B cell (primary cell): ENCODE measurements at regions not wholly inside any gene's neighbourhood (a gene's known extent, or its start where the extent isn't known, plus 50 kb on each side); places are given as distances from the start of the nearest gene placed in this dataset.

Experiments used
- ATAC-seq: fragments of 200-7000 bp; cut with Tn5 transposase; one replicate; pipeline ENCODE4 v1.10.0; 2021; ENCODE audit warnings: low read depth, mild to moderate bottlenecking, moderate number of reproducible peaks, moderate library complexity
- CTCF ChIA-PET: fragments of 350-600 bp; sonication (Branson Sonifier 250); formaldehyde crosslinking; loops from one replicate; lab custom pipeline; 2021; ENCODE audit warnings: antibody characterized with exemption, inconsistent platforms; lab: Charles Lee
- POLR2A ChIA-PET: fragments of 350-600 bp; sonication (Branson Sonifier 250); formaldehyde crosslinking; loops from one replicate; lab custom pipeline; 2021; ENCODE audit warnings: antibody characterized with exemption; lab: Charles Lee
- DNase-seq: peaks from one replicate; pipeline ENCODE4 v3.0.0; 2013
- H2AFZ ChIP-seq: 2 replicates; pipeline ENCODE4 v1.6.1; 2012; ENCODE audit warnings: mild to moderate bottlenecking, low read depth, low read length; ENCODE audit not compliant: insufficient read depth, poor library complexity, severe bottlenecking
- H3K27ac ChIP-seq, 2 donors: 1 replicate in 1 of 2; 2 replicates in 1 of 2; pipeline ENCODE4 v1.5.1; 2012 to 2013; ENCODE audit warnings: low read length in 2 of 2, mild to moderate bottlenecking in 2 of 2, moderate library complexity in 1 of 2
- H3K27me3 ChIP-seq, 4 experiments: fragments of 200-600 bp in 1 of 4; sonication (generic) in 1 of 4; replicated peaks in 1 of 4; 1 replicate in 2 of 4; 2 replicates in 2 of 4; pipeline versions ENCODE4 v1.6.1 to v1.7.0; 2013 to 2016; ENCODE audit warnings: low read length in 3 of 4, mild to moderate bottlenecking in 2 of 4, mixed read lengths in 1 of 4, moderate library complexity in 1 of 4; ENCODE audit not compliant: insufficient read depth in 4 of 4, control insufficient read depth in 3 of 4; ENCODE audit errors: control extremely low read depth in 1 of 4
- H3K36me3 ChIP-seq, 2 experiments: replicated peaks in 1 of 2; 1 replicate in 1 of 2; 2 replicates in 1 of 2; pipeline versions ENCODE4 v1.6.1 to v1.7.1; 2013; ENCODE audit warnings: low read length in 1 of 2; ENCODE audit not compliant: insufficient read depth in 2 of 2, control insufficient read depth in 1 of 2; ENCODE audit errors: control extremely low read depth in 1 of 2, extremely low read depth in 1 of 2
- H3K4me1 ChIP-seq, 2 donors: fragments of 200-600 bp in 1 of 2; sonication (generic) in 1 of 2; 1 replicate in 1 of 2; 2 replicates in 1 of 2; pipeline versions ENCODE4 v1.5.1 to v1.6.1; 2013 to 2017; ENCODE audit warnings: low read length in 2 of 2; ENCODE audit not compliant: control insufficient read depth in 2 of 2, insufficient read depth in 2 of 2
- H3K4me2 ChIP-seq: replicated peaks from 2 replicates; pipeline ENCODE3; 2012; ENCODE audit warnings: mild to moderate bottlenecking, low read depth, low read length; ENCODE audit not compliant: poor library complexity, severe bottlenecking
- H3K4me3 ChIP-seq, 5 experiments: fragments of 200-600 bp in 1 of 5; sonication (generic) in 1 of 5; 1 replicate in 3 of 5; 2 replicates in 2 of 5; pipeline versions ENCODE4 v1.5.1 to v1.7.0; 2011 to 2016; ENCODE audit warnings: low read length in 4 of 5, mild to moderate bottlenecking in 4 of 5, low read depth in 2 of 5, control low read depth in 1 of 5, moderate library complexity in 1 of 5; ENCODE audit not compliant: insufficient read depth in 1 of 5; ENCODE audit errors: control extremely low read depth in 1 of 5, extremely low read depth in 1 of 5
- H3K79me2 ChIP-seq: fragments of 200-600 bp; sonication (generic); one replicate; pipeline ENCODE4 v1.6.0; 2016; ENCODE audit warnings: low read length; ENCODE audit not compliant: control insufficient read depth, insufficient read depth
- H3K9ac ChIP-seq: fragments of 200-600 bp; sonication (generic); 2 replicates; pipeline ENCODE4 v1.6.1; 2017; ENCODE audit warnings: mild to moderate bottlenecking, low read length, moderate library complexity
- H3K9me3 ChIP-seq, 3 donors: one replicate each; pipeline versions ENCODE4 v1.6.1 to v1.7.1; 2013; ENCODE audit warnings: low read length in 2 of 3; ENCODE audit not compliant: control insufficient read depth in 2 of 3, insufficient read depth in 1 of 3; ENCODE audit errors: control extremely low read depth in 1 of 3
- H4K20me1 ChIP-seq: 2 replicates; pipeline ENCODE4 v1.6.0; 2012; ENCODE audit warnings: mild to moderate bottlenecking, low read length; ENCODE audit not compliant: insufficient read depth, control insufficient read depth, poor library complexity, severe bottlenecking
- H3K27ac Mint-ChIP-seq: one replicate; pipeline ENCODE4 v1.8.0; 2021; ENCODE audit warnings: mixed read lengths
- H3K27me3 Mint-ChIP-seq: one replicate; pipeline ENCODE4 v1.8.0; 2021; ENCODE audit warnings: mixed read lengths
- H3K4me1 Mint-ChIP-seq: one replicate; pipeline ENCODE4 v1.8.0; 2021; ENCODE audit warnings: mixed read lengths
- H3K4me3 Mint-ChIP-seq: one replicate; pipeline ENCODE4 v1.8.0; 2021; ENCODE audit warnings: mixed read lengths
- H3K9me3 Mint-ChIP-seq: one replicate; pipeline ENCODE4 v1.8.0; 2022; ENCODE audit warnings: mixed read lengths; ENCODE audit not compliant: insufficient read depth
- EZH2 ChIP-seq: IDR thresholded peaks from 2 replicates; pipeline ENCODE4 v1.6.1; 2012; ENCODE audit warnings: borderline replicate concordance, low read depth, mild to moderate bottlenecking, moderate library complexity, low read length; ENCODE audit not compliant: insufficient read depth, poor library complexity, severe bottlenecking
- WGBS: methylation state at CpG from one replicate; pipeline ENCODE4 v1.1.5; 2013; ENCODE audit warnings: missing lambda C conversion rate; ENCODE audit not compliant: insufficient coverage; 5-methylcytosine and 5-hydroxymethylcytosine counted together
- intact Hi-C: fragments of 100-400 bp; cut with micrococcal nuclease; formaldehyde crosslinking; loops from one replicate; pipeline ENCODE4 v1.10.0; 2022
- TF ChIP-seq, protein P1 (sequence below): fragments of 200-600 bp; IDR thresholded peaks from one replicate; pipeline ENCODE4 v1.8.0; 2022; ENCODE audit warnings: antibody characterized with exemption, mild to moderate bottlenecking

DNA sequence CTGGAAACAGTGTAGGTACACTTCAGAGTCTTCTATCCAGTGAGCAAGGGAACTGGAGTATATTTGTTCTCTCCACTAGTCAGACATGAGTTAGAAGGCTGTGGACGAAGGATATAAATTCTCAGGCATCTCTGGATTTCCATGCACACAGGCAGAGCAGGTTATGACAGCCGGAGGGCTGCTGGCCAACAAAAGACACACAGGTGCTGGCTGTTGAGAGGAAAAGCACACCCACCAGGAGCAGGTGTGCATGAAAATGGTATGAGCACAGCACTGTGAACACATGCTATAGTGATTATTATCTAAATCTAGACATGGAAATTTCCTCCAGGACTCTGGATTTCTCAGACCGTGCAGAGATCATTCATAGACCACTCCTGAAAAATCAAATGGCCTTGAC lies 444.7 kb upstream of the RPS6KA3 start:
- H3K27ac Mint-ChIP-seq, result no peak overlapping the region
- Histone ChIP-seq H4K20me1 (no peaks in the 10 kb centered on the region), H3K36me3 (no peaks in the 10 kb centered on the region), H3K4me3 (no peak overlapping the region), H3K9ac (no peak overlapping the region), H3K9me3 (no peaks in the 10 kb centered on the region), H3K79me2 (no peaks in the 10 kb centered on the region), H2AFZ (no peak overlapping the region), H3K27me3 (no peaks in the 10 kb centered on the region), H3K4me2 (no peak overlapping the region), H3K27ac (no peak overlapping the region), H3K4me1 (no peaks in the 10 kb centered on the region)
- H3K27me3 Mint-ChIP-seq, result peaks cover 4% of the 10 kb centered on the region
- TF ChIP-seq EZH2, result no peak
- TF ChIP-seq, protein P1, sequence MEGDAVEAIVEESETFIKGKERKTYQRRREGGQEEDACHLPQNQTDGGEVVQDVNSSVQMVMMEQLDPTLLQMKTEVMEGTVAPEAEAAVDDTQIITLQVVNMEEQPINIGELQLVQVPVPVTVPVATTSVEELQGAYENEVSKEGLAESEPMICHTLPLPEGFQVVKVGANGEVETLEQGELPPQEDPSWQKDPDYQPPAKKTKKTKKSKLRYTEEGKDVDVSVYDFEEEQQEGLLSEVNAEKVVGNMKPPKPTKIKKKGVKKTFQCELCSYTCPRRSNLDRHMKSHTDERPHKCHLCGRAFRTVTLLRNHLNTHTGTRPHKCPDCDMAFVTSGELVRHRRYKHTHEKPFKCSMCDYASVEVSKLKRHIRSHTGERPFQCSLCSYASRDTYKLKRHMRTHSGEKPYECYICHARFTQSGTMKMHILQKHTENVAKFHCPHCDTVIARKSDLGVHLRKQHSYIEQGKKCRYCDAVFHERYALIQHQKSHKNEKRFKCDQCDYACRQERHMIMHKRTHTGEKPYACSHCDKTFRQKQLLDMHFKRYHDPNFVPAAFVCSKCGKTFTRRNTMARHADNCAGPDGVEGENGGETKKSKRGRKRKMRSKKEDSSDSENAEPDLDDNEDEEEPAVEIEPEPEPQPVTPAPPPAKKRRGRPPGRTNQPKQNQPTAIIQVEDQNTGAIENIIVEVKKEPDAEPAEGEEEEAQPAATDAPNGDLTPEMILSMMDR, result no peak
- H3K4me1 Mint-ChIP-seq, result no peaks in the 10 kb centered on the region
- H3K9me3 Mint-ChIP-seq, result no peaks in the 10 kb centered on the region
- ChIA-PET POLR2A (no interaction called here), CTCF (no interaction called here)
- DNase-seq (no peak), ATAC-seq (no peak)
- intact Hi-C loops, result no loop called here
- H3K4me3 Mint-ChIP-seq, result no peak overlapping the region
- WGBS, result no CpG with 5 or more reads among the region's 3 CpGs

DNA sequence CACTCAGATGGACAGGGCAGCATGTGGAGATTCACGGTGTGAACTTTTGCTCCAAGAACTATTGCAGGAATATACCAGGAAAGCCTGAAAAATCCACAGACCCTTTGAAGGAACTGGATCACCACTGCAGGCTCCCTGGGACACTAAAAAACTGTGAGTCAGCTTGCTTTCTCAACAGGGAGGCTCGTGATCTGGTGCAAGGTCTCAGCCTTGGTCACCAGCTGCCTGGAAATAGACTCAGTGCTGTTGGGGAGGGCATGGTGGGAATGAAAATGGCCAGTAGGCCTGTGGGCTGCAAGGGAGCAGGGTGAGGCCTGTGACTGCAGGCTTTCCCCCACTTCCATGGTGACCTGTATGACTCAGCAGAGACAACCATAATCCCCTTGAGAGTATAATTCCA lies 426.4 kb upstream of the RPS6KA3 start:
- Histone ChIP-seq H3K27ac (no peak overlapping the region), H3K27me3 (no peaks in the 10 kb centered on the region), H3K36me3 (no peaks in the 10 kb centered on the region), H2AFZ (no peak overlapping the region), H3K4me1 (no peaks in the 10 kb centered on the region), H3K4me3 (no peak overlapping the region), H3K79me2 (no peaks in the 10 kb centered on the region), H4K20me1 (no peaks in the 10 kb centered on the region), H3K4me2 (no peak overlapping the region), H3K9ac (no peak overlapping the region), H3K9me3 (no peaks in the 10 kb centered on the region)
- Mint-ChIP-seq H3K4me1 (no peaks in the 10 kb centered on the region), H3K27ac (no peak overlapping the region), H3K27me3 (no peaks in the 10 kb centered on the region), H3K4me3 (no peak overlapping the region), H3K9me3 (no peaks in the 10 kb centered on the region)
- TF ChIP-seq EZH2, result no peak
- TF ChIP-seq, protein P1, result no peak
- ChIA-PET POLR2A (no interaction called here), CTCF (no interaction called here)
- no peak for DNase-seq
- intact Hi-C loops, result no loop called here
- WGBS, result 69% methylated on average over 2 of the region's 2 CpGs
- ATAC-seq, result no peak
